ENCODE measurements at regions not wholly inside any gene's neighbourhood (a gene's known extent, or its start where the extent isn't known, plus 50 kb on each side); places are given as distances from the start of the nearest gene placed in this dataset.

- no peak for DNase-seq
- H3K27me3 ChIP-seq, result no peaks in the 10 kb centered on the region
- intact Hi-C loops (cut with DNase I), result loop anchor here in 1 of 10 donors (10.0 kb wide), 1 partner anchor 245 kb away; no protein-coding TSS in a partner anchor
- no peak for ATAC-seq
- peaks cover 4 to 61% (median 48%) of the 10 kb centered on the region in 9 donors for H3K4me1 ChIP-seq
- WGBS, 2 donors, result 88 to 95% methylated on average over 5 of the region's 5 CpGs
- no peak for TF ChIP-seq CTCF (IDR thresholded peaks at IDR 0.05)
- no peaks in the 10 kb centered on the region for H3K9me3 ChIP-seq
- H3K36me3 ChIP-seq, result no peaks in the 10 kb centered on the region
- H3K4me3 ChIP-seq, result no peak overlapping the region
- no peak overlapping the region for H3K27ac ChIP-seq
Measured at GRCh38 chr13:44299152-44299943, 74.3 kb upstream of the SERP2 start.

GRCh38 chr13:44300895-44301638 lies 72.6 kb upstream of the SERP2 start:
- ATAC-seq, result peak; percentile 54 to 92 (median 84)
- Histone ChIP-seq H3K4me1 (peaks cover 9 to 78% (median 55%) of the 10 kb centered on the region in 9 donors), H3K27me3 (no peaks in the 10 kb centered on the region), H3K9me3 (no peaks in the 10 kb centered on the region), H3K27ac (peak overlapping the region; percentile 12 to 82 (median 70)), H3K36me3 (no peaks in the 10 kb centered on the region), H3K4me3 (no peak overlapping the region)
- WGBS, 2 donors, result 20 to 22% methylated on average over 9 of the region's 9 CpGs
- TF ChIP-seq CTCF (IDR thresholded peaks at IDR 0.05), result no peak
- DNase-seq, result peak in 1 of 2 donors; percentile 74
- intact Hi-C loops (cut with DNase I), result loop anchor here in 4 of 10 donors (2.0 to 10.0 kb wide), 6 partner anchors 64 to 246 kb away; no protein-coding TSS in a partner anchor

- Histone ChIP-seq H3K9me3 (no peaks in the 10 kb centered on the region), H3K4me1 (peaks cover 9 to 79% (median 58%) of the 10 kb centered on the region in 9 donors), H3K27ac (peak overlapping the region in 9 of 10 donors; percentile 12 to 82 (median 71)), H3K4me3 (no peak overlapping the region), H3K36me3 (no peaks in the 10 kb centered on the region), H3K27me3 (no peaks in the 10 kb centered on the region)
- no peak for TF ChIP-seq CTCF (IDR thresholded peaks at IDR 0.05)
- WGBS, 2 donors, result 79 to 85% methylated on average over 4 of the region's 4 CpGs
- DNase-seq (no peak), ATAC-seq (no peak)
- intact Hi-C loops (cut with DNase I), result loop anchor here in 4 of 10 donors (2.0 to 10.0 kb wide), 6 partner anchors 64 to 247 kb away; no protein-coding TSS in a partner anchor
Measured at GRCh38 chr13:44301639-44302015, 72.0 kb upstream of the SERP2 start.

- Histone ChIP-seq H3K27ac (peak overlapping the region in 4 of 10 donors; percentile 64 to 82 (median 78)), H3K4me3 (no peak overlapping the region), H3K4me1 (peaks cover 9 to 79% (median 61%) of the 10 kb centered on the region in 9 donors), H3K36me3 (no peaks in the 10 kb centered on the region), H3K27me3 (no peaks in the 10 kb centered on the region), H3K9me3 (no peaks in the 10 kb centered on the region)
- DNase-seq (no peak), ATAC-seq (no peak)
- intact Hi-C loops (cut with DNase I), result loop anchor here in 4 of 10 donors (5.0 to 10.0 kb wide), 5 partner anchors 65 to 247 kb away; no protein-coding TSS in a partner anchor
- WGBS, 2 donors, result 80 to 84% methylated on average over 4 of the region's 4 CpGs
- no peak for TF ChIP-seq CTCF (IDR thresholded peaks at IDR 0.05)
Measured at GRCh38 chr13:44302233-44302632, 71.4 kb upstream of the SERP2 start.
